M059J (cell line): ENCODE measurements at regions not wholly inside any gene's neighbourhood (a gene's known extent, or its start where the extent isn't known, plus 50 kb on each side); places are given as distances from the start of the nearest gene placed in this dataset.

ENCODE experiments used
- DNase-seq: peaks from one replicate; pipeline ENCODE4 v3.0.0-alpha.2; 2012; ENCODE audit warnings: low read depth

GRCh38 chr6:20313051-20313450 is 88.6 kb upstream of the E2F3 start:
- no peak for DNase-seq

GRCh38 chr6:20313960-20314530 is 87.6 kb upstream of the E2F3 start:
- DNase-seq, result no peak

GRCh38 chr6:20314866-20315845 is 86.5 kb upstream of the E2F3 start:
- DNase-seq, result no peak

- no peak for DNase-seq
These were observed 84.2 kb upstream of the E2F3 start for GRCh38 chr6:20317430-20317829.

GRCh38 chr6:20318851-20319387 is 82.8 kb upstream of the E2F3 start:
- DNase-seq, result no peak

GRCh38 chr6:20319520-20320357 is 81.9 kb upstream of the E2F3 start:
- DNase-seq, result no peak

GRCh38 chr6:20325641-20326421 is 75.8 kb upstream of the E2F3 start:
- peak; percentile 17 for DNase-seq

- no peak for DNase-seq
These were observed 75.3 kb upstream of the E2F3 start for GRCh38 chr6:20326422-20326728.

- DNase-seq, result no peak
These were observed 74.5 kb upstream of the E2F3 start for GRCh38 chr6:20327141-20327540.

GRCh38 chr6:20328266-20328923 is 73.3 kb upstream of the E2F3 start:
- peak; percentile 24 for DNase-seq

GRCh38 chr6:20328924-20329300 is 72.8 kb upstream of the E2F3 start:
- DNase-seq, result no peak

- DNase-seq, result no peak
These were observed 70.6 kb upstream of the E2F3 start for GRCh38 chr6:20331042-20331441.

- DNase-seq, result no peak
These were observed 70.1 kb upstream of the E2F3 start for GRCh38 chr6:20331625-20332024.

GRCh38 chr6:20332441-20333006 is 69.2 kb upstream of the E2F3 start:
- DNase-seq, result no peak

- no peak for DNase-seq
These were observed 67.9 kb upstream of the E2F3 start for GRCh38 chr6:20333721-20334269.

GRCh38 chr6:20334334-20334733 is 67.3 kb upstream of the E2F3 start:
- peak; percentile 67 for DNase-seq

GRCh38 chr6:20334962-20335361 is 66.7 kb upstream of the E2F3 start:
- DNase-seq, result no peak

GRCh38 chr6:20335872-20336271 is 65.8 kb upstream of the E2F3 start:
- DNase-seq, result no peak

GRCh38 chr6:20338156-20338555 is 63.5 kb upstream of the E2F3 start:
- DNase-seq, result peak; percentile 34
